Ascending aorta (tissue), 2 donors: ENCODE measurements at regions not wholly inside any gene's neighbourhood (a gene's known extent, or its start where the extent isn't known, plus 50 kb on each side); places are given as distances from the start of the nearest gene placed in this dataset.

Experiments used
- DNase-seq, 2 donors: peaks; one replicate each; pipeline ENCODE4 v3.0.0-alpha.2; 2019; ENCODE audit warnings: low spot score in 2 of 2
- H3K27ac ChIP-seq, 2 donors: fragments of 200-600 bp; sonication (generic); one replicate each; pipeline ENCODE4 v1.5.1; 2016 to 2017; ENCODE audit warnings: mild to moderate bottlenecking in 1 of 2
- H3K27me3 ChIP-seq: fragments of 200-600 bp; sonication (generic); one replicate; pipeline ENCODE4 v1.5.1; 2017
- H3K36me3 ChIP-seq, 2 donors: fragments of 200-600 bp; sonication (generic); one replicate each; pipeline ENCODE4 v1.5.1; 2016
- H3K4me1 ChIP-seq, 2 donors: fragments of 200-600 bp; sonication (generic); one replicate each; pipeline ENCODE4 v1.5.1; 2016 to 2017; ENCODE audit warnings: mild to moderate bottlenecking in 1 of 2
- H3K4me3 ChIP-seq, 2 donors: fragments of 200-600 bp; sonication (generic); one replicate each; pipeline ENCODE4 v1.5.1; 2016 to 2017; ENCODE audit warnings: mild to moderate bottlenecking in 1 of 2
- H3K9me3 ChIP-seq, 2 donors: fragments of 200-600 bp; sonication (generic); one replicate each; pipeline ENCODE4 v1.5.1; 2016
- intact Hi-C: fragments of 100-400 bp; cut with DNase I; formaldehyde crosslinking; loops from one replicate; pipeline ENCODE4 v1.15.1; 2023
- TF ChIP-seq, protein P1 (sequence below), 3 experiments: fragments of 200-600 bp in 2 of 3; fragments of 450-650 bp in 1 of 3; sonication (generic) in 2 of 3; IDR thresholded peaks; one replicate each; pipeline ENCODE4 v1.5.1; 2016 to 2019; ENCODE audit warnings: antibody characterized with exemption in 3 of 3, mild to moderate bottlenecking in 1 of 3, moderate library complexity in 1 of 3

GRCh38 chr10:108112218-108112617 lies 947.7 kb upstream of the SORCS1 start:
- no peak for DNase-seq
- no peaks in the 10 kb centered on the region for H3K4me1 ChIP-seq
- no peaks in the 10 kb centered on the region for H3K36me3 ChIP-seq
- no peak overlapping the region for H3K4me3 ChIP-seq
- intact Hi-C loops = no loop called here
- no peaks in the 10 kb centered on the region for H3K27me3 ChIP-seq
- TF ChIP-seq, protein P1, sequence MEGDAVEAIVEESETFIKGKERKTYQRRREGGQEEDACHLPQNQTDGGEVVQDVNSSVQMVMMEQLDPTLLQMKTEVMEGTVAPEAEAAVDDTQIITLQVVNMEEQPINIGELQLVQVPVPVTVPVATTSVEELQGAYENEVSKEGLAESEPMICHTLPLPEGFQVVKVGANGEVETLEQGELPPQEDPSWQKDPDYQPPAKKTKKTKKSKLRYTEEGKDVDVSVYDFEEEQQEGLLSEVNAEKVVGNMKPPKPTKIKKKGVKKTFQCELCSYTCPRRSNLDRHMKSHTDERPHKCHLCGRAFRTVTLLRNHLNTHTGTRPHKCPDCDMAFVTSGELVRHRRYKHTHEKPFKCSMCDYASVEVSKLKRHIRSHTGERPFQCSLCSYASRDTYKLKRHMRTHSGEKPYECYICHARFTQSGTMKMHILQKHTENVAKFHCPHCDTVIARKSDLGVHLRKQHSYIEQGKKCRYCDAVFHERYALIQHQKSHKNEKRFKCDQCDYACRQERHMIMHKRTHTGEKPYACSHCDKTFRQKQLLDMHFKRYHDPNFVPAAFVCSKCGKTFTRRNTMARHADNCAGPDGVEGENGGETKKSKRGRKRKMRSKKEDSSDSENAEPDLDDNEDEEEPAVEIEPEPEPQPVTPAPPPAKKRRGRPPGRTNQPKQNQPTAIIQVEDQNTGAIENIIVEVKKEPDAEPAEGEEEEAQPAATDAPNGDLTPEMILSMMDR (IDR thresholded peaks at IDR 0.05) = no peak
- no peaks in the 10 kb centered on the region for H3K9me3 ChIP-seq
- no peak overlapping the region for H3K27ac ChIP-seq

- no peak overlapping the region for H3K4me3 ChIP-seq
- H3K4me1 ChIP-seq = no peaks in the 10 kb centered on the region
- no peaks in the 10 kb centered on the region for H3K9me3 ChIP-seq
- TF ChIP-seq, protein P1 (IDR thresholded peaks at IDR 0.05) = no peak
- no peak overlapping the region for H3K27ac ChIP-seq
- intact Hi-C loops = no loop called here
- no peak for DNase-seq
- no peaks in the 10 kb centered on the region for H3K27me3 ChIP-seq
- H3K36me3 ChIP-seq = no peaks in the 10 kb centered on the region
These were observed 940.1 kb upstream of the SORCS1 start for GRCh38 chr10:108104551-108105156.

DNA sequence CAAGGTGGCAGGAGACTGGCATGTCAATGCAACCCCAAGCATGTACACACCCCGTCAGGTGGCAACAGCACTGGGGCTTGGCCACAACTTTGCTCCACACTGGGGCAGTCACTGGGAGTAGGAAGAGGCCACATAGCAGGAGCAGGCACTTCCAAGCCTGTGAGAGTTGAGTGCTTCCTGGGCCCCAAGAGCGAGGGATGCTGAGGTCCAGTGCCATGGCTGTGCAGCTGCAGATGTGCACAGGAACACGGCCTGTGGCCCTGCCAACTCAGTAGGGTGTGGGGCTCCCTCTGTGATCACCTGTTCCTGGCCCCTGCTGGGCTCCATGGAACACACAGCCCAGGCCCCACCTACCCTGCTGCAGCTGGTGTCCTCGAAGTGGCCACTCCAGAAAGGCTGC lies 932.8 kb upstream of the SORCS1 start:
- Histone ChIP-seq H3K4me3 (no peak overlapping the region), H3K36me3 (no peaks in the 10 kb centered on the region), H3K4me1 (no peaks in the 10 kb centered on the region), H3K27me3 (no peaks in the 10 kb centered on the region), H3K9me3 (no peaks in the 10 kb centered on the region), H3K27ac (no peak overlapping the region)
- intact Hi-C loops = no loop called here
- no peak for DNase-seq
- TF ChIP-seq, protein P1 (IDR thresholded peaks at IDR 0.05) = no peak

DNA sequence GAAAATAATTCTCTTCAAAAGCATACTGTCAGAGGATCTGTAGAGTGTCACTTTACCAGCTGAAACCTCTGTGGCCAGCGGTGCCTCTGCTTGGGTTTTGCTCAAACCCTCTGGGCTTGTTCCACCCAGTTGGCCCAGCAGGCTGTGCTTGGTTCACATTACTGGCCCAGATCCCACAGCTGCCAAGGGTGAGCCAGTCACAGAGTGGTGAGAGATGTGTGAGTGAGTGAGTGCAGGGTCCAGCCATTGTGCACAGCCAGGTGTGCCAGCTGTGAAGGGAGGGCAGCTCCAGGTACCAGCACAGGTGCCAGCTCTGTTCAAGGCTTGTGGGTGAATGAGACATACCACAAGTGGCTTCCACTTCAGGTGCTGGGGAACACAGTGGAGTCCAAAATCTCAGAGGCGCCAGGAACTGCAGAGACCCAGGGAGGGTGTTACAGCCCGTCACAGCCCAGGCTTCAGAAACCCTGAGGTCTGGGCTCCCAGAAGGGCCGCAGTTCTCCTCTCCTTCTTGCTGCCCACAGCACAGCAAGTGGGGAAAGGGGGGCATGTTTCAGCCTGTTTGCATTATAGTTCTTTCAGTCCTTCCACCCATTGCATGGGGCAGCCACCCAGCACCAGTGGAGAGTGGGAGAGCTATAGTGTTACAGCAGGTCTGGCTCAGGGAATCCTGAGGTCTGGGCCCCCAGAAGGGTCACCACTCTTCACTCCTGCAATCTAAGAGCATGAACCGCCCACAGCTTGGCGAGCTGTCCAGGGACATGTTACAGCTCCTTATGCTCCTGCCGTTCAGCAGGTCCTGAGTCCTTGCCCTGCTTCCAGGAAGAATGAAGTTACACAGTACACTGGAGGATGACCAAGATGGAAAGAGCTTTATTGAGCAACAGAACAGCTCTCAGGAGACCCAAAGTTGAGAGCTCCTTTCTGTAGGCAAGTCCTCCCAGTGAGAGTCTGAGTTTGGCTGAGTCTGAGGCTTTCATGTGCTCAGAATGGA lies 931.7 kb upstream of the SORCS1 start:
- Histone ChIP-seq H3K27me3 (no peaks in the 10 kb centered on the region), H3K9me3 (no peaks in the 10 kb centered on the region), H3K4me3 (no peak overlapping the region), H3K27ac (no peak overlapping the region), H3K36me3 (no peaks in the 10 kb centered on the region), H3K4me1 (no peaks in the 10 kb centered on the region)
- intact Hi-C loops = no loop called here
- DNase-seq = no peak
- TF ChIP-seq, protein P1 (IDR thresholded peaks at IDR 0.05) = no peak

- no peaks in the 10 kb centered on the region for H3K9me3 ChIP-seq
- no peaks in the 10 kb centered on the region for H3K36me3 ChIP-seq
- TF ChIP-seq, protein P1 (IDR thresholded peaks at IDR 0.05) = no peak
- intact Hi-C loops = no loop called here
- no peak for DNase-seq
- H3K27ac ChIP-seq = no peak overlapping the region
- H3K4me3 ChIP-seq = no peak overlapping the region
- no peaks in the 10 kb centered on the region for H3K27me3 ChIP-seq
- no peaks in the 10 kb centered on the region for H3K4me1 ChIP-seq
These were observed 926.1 kb upstream of the SORCS1 start for GRCh38 chr10:108090476-108091215.
